HG03064 (cell line): ENCODE measurements at regions not wholly inside any gene's neighbourhood (a gene's known extent, or its start where the extent isn't known, plus 50 kb on each side); places are given as distances from the start of the nearest gene placed in this dataset.

Experiments used
- ATAC-seq: cut with Tn5 transposase; IDR thresholded peaks from one replicate; pipeline ENCODE4 v1.9.1; 2021; ENCODE audit warnings: low read depth; ENCODE audit not compliant: unreplicated experiment

GRCh38 chr7:142349670-142350405, 92.0 kb upstream of the PRSS58 start:
- ATAC-seq = no peak

GRCh38 chr7:142348921-142349405, 91.1 kb upstream of the PRSS58 start:
- ATAC-seq = no peak

DNA sequence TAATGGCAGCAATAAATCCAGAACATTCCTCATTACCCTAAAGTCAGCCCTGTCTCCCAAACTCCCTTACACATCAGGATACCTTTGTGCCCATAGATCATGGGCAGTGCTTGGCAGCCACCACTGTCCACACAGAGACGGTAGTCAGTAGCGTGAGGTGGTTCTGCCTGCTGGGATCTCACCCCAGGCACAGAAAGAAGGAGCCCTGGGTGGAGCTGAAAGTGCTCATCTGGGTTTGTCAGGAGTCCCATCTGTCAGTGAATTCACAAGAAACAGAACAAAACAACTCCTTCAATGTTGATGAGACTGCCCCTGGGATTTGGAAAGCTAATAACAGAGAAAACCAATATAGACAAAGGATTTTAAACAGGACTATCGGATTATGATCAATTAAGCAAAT, 90.2 kb upstream of the PRSS58 start:
- ATAC-seq = no peak

DNA sequence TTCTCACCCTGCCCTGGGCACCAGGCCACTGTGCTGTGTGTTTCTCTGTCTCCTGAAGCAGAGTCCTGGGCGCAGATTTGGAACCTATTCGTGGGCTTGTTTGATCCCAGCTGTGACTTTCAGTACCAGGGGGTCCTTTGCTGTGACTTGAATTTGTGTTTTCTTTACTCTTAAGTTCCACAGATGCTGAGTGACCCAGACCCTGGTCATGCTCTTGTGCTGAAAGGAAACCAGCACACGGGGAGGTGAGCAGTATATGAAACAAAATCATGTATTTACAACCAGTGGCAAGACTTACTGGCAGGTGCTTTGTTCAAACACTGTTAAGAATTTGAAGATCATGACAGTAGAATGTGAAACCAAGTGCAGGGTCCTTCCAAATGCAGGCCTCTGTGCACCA, 89.2 kb upstream of the PRSS58 start:
- no peak for ATAC-seq

GRCh38 chr7:142345811-142346210, 88.0 kb upstream of the PRSS58 start:
- no peak for ATAC-seq

DNA sequence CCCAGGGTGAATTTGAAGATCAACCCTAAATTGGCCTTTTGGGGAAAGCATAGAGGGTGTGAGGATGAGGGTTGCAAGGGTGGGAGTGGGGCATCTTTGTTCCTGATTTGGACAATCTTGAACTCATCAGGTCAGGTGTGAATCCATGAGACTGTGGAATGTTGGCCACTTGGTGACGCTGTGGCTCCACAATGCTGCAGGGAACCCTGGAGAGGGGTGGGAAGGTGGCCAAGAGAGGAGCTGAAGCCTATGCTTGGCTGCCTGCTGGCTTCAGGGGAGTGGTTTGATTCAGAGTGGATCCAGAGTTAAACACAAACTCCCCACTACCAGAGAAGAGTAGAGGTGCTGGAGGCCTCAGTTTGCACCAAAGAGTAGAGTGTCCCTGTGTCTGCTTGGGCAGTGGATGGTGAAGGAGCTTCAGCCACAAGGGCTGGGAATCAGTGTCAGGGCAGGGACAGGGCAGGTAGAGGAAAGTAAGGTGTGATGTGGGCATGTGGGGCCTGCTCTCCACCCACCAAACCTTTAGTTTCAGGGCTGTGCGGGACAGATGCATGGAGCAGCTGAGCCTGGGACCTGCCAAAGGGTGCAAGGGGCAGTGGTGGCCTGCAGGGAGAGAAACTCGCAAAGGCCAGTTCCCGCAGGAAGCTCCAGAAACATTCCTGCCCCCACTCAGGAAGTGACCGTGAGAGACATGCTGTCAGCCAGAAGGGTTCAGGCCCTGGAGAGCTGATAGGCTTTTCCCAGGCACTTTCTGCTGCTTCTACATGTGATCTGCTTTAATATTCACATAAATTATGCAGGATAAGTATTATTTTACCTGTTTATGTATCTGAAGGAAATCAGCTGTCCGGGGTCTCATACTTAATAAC, 81.0 kb upstream of the PRSS58 start:
- ATAC-seq = no peak

DNA sequence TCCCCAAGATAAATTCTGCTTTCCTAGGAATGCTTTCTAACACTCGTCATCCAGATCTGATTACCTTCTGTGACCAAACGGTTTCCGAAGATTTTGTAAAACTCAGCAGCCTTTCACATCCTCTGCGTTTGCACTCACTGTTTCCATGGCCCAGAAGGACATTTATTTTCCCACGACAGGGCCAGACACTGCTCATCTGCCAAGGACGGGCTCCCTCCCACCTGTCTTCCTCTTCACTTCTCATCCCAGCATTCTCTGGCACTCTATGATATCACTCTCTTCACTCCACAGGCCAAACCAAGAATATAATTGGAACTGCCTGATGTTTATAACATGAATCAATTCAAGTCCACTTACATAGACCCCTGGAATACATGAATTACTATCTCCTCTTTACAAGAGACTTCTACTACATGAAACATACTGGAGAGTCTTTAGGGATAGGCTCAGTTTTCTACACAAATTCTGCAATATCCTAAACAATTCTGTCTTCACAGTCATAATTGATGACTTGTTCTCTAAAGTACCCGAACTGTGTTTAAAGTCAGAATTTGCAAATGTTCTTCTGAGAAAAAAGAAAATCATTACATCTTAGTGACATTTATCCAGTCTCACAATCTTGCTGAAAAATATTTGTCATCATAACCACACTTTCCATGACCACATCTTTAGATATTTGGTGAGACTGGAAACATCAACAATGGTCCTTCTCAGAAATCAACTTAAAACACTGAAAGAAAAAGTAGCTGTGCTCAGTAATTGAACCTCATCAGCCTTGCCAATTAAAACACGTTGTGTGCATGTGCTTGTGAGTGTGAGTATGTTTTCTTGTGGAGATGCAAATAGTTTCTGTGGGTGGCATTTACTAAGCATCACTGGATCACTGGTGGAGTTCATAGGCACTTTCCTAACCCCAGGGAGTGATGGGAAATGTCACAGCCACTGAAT, 79.5 kb upstream of the PRSS58 start:
- no peak for ATAC-seq

GRCh38 chr7:142334806-142335205, 76.9 kb upstream of the PRSS58 start:
- ATAC-seq = no peak

- ATAC-seq = no peak
Measured at GRCh38 chr7:142334236-142334635, 76.4 kb upstream of the PRSS58 start.

GRCh38 chr7:142332421-142332820, 74.6 kb upstream of the PRSS58 start:
- no peak for ATAC-seq

GRCh38 chr7:142331941-142332340, 74.1 kb upstream of the PRSS58 start:
- no peak for ATAC-seq

- ATAC-seq = no peak
Measured at GRCh38 chr7:142329062-142329790, 71.4 kb upstream of the PRSS58 start.

DNA sequence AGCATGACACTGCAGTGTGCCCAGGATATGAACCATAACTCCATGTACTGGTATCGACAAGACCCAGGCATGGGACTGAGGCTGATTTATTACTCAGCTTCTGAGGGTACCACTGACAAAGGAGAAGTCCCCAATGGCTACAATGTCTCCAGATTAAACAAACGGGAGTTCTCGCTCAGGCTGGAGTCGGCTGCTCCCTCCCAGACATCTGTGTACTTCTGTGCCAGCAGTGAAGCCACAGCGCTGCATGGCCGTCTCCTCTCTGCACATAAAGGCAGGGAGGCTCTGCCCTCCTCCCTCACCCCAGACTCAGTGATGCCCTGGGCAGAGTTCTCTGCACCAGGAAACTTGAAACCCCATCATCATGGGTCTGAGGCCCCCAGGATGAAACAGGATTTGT, 70.7 kb upstream of the PRSS58 start:
- ATAC-seq = no peak

- ATAC-seq = no peak
Measured at GRCh38 chr7:142327628-142328405, 70.0 kb upstream of the PRSS58 start.

GRCh38 chr7:142323706-142324105, 65.8 kb upstream of the PRSS58 start:
- ATAC-seq = no peak

- ATAC-seq = no peak
Measured at GRCh38 chr7:142321391-142321790, 63.5 kb upstream of the PRSS58 start.

GRCh38 chr7:142320883-142321282, 63.0 kb upstream of the PRSS58 start:
- ATAC-seq = no peak

DNA sequence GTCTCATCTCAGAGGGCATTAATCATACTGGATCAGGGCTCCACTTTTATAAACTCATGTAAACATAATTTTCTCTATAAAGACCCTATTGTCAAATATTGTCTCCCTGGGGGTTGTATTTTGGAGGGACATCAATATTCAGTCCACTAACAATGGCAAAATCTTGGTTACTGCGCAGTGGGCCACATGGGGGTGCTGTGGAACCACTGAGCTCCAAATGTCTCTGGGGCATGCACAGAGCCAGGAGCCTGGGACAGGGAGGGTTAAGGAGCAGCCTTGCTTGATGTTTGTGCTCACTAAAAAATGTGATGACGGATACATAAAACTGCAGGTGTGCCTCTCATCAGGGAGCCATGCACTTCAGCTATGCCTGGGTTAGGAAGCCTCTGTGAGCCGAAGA, 62.1 kb upstream of the PRSS58 start:
- no peak for ATAC-seq

DNA sequence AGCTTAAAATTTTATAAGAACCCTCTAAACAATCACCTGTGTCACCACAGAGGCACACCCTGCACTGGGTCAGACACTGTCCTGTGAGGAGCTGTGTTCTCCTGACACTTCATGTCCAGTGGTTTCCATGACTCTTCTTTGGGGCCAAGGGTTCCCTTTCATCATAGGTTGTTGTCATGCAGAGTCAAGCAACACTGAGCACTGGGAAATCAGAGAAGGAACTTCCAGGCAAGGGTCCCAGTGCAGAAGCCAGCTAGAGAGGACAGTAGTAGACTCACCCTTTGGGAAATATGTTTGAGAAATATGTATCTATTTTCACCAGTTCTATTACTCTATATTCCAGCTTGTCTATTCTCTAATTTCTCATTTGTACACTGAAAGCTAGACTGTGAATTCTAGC, 56.4 kb upstream of the PRSS58 start:
- no peak for ATAC-seq
